Right lobe of liver (tissue), 4 donors: ENCODE measurements at regions not wholly inside any gene's neighbourhood (a gene's known extent, or its start where the extent isn't known, plus 50 kb on each side); places are given as distances from the start of the nearest gene placed in this dataset.

ENCODE experiments used
- POLR2A ChIP-seq: fragments of 450-650 bp; IDR thresholded peaks from one replicate; pipeline ENCODE4 v1.6.1; 2017; ENCODE audit warnings: antibody characterized with exemption, mild to moderate bottlenecking
- TF ChIP-seq, protein P1 (sequence below), 4 donors: fragments of 200-600 bp in 3 of 4; fragments of 450-650 bp in 1 of 4; IDR thresholded peaks; one replicate each; pipeline versions ENCODE4 v1.5.1 to v1.8.0; 2016 to 2022; ENCODE audit warnings: antibody characterized with exemption in 4 of 4, mild to moderate bottlenecking in 2 of 4
- donor health status: DM: no; HTN: no; CAD: no.
- donor health status: DM: no; HTN: no; CAD: no.
- donor health status: DM: no; HTN: yes; CAD: no.

DNA sequence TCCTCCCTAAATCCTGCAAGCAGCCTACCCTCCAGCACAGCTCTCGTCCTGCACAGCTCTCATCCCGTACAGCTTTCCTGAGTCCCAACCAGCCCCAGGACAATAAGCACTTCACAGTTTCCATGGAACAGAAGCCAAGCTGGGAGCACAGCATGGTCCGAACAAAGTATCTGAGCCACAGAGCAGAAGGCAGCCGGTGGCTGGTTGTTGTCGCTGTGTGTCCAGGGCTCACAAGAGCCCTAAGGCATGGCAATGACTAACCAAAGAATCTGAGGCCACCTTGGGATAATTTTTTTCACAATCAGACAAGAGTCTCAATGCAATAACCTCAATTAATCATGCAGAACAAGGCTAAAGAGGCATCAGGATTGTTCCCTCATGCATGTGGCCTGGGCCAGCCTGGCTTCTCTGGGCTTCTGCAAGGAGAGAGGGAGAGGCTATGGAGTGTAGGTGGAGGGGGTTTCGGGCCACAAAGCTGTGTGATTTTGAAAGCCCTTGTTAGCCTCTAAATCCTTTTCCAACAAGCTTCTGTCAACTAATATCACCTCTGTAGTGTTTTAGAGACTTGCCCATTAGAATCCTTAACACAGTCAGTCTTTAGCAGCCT lies 323.4 kb downstream of the PIK3R1 start:
- TF ChIP-seq POLR2A = no peak
- TF ChIP-seq, protein P1, sequence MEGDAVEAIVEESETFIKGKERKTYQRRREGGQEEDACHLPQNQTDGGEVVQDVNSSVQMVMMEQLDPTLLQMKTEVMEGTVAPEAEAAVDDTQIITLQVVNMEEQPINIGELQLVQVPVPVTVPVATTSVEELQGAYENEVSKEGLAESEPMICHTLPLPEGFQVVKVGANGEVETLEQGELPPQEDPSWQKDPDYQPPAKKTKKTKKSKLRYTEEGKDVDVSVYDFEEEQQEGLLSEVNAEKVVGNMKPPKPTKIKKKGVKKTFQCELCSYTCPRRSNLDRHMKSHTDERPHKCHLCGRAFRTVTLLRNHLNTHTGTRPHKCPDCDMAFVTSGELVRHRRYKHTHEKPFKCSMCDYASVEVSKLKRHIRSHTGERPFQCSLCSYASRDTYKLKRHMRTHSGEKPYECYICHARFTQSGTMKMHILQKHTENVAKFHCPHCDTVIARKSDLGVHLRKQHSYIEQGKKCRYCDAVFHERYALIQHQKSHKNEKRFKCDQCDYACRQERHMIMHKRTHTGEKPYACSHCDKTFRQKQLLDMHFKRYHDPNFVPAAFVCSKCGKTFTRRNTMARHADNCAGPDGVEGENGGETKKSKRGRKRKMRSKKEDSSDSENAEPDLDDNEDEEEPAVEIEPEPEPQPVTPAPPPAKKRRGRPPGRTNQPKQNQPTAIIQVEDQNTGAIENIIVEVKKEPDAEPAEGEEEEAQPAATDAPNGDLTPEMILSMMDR (IDR thresholded peaks at IDR 0.05) = no peak
